SK-N-DZ (cell line): ENCODE measurements at regions not wholly inside any gene's neighbourhood (a gene's known extent, or its start where the extent isn't known, plus 50 kb on each side); places are given as distances from the start of the nearest gene placed in this dataset.
A peak's percentile ranks its signal among the peaks of the same experiment; 100 is the strongest.

ENCODE experiments used
- DNase-seq: peaks from one replicate; pipeline ENCODE4 v3.0.0-alpha.2; 2015; ENCODE audit warnings: low spot score

DNA sequence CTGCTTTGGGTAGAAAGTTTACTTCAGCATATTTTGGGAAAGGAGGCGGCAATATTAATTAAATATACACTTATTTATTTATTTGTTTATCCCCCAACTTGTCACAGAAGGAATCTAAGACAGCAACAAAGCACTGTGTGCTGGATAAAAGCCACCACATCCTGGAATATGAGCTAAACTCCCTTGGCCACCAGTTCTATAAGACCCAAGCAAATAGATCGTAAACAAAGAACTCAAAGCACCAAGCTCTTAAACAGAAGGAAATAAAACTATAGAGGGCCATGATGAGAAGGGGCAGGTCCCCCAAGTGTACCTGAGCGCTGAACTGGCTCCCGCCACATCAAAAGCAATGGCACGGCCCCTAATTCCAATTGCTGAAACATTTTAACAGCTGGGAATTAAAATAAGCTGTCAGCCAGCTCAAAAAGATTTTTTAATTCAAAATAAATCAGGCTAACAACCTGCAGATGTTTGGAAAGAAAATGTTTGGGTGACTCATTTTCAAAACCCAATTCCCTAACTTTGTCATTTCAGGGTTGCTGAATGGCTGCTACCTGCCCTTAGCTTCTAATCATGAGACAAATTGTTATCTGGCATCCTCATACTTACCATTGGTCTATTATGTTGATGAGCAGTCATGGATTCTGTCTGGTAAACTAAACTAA is 127.1 kb downstream of the SLC30A10 start:
- DNase-seq = no peak

DNA sequence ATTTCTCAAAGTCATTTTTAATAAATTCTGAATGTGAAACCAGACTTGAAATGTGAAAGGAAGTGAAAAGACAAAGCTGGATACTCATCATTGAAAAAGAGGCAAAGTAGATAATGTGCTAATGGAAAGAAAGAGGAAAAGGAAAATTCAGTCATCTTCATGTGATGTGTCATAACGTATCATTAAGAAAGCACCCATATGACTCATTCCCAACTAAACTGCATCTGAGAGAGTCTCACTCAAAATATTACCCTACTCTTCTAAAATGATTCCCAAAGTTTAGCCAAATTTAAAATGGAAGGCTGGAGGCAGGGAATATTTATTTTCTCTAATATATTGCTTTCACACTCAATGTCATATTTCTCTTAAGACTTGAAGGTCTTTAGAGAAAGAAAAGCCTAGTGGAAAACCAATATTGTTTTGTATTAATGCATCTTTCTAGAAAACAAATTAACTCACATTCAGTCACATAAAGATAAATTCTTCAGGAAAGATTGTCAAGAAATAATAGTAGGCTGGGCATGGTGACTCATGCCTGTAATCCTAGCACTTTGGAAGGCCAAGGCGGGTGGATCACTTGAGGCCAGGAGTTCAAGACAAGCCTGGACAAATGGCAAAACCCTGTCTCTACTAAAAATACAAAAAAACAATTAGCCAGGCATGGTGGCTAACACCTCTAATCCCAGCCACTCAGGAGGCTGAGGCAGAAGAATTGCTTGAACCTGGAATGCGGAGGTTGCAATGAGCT is 129.9 kb downstream of the SLC30A10 start:
- no peak for DNase-seq

DNA sequence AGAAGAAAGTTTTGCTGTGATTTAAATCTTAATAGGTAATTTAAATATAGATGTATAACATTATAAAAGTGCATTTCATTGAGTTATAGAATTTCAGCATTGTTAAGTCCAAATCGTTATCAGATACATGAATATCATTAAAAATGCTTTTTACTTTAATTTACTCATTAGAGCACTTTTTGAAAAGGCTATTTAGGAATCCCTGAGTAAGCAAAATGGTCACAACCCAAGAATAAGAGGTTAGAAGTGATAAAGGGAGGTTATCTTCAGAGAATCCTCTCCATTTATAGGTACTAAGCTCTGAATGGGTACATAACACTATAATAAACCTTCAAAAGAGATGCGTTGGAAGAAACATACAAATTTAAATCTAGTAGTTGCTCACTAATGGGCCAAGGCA is 130.7 kb downstream of the SLC30A10 start:
- no peak for DNase-seq

DNA sequence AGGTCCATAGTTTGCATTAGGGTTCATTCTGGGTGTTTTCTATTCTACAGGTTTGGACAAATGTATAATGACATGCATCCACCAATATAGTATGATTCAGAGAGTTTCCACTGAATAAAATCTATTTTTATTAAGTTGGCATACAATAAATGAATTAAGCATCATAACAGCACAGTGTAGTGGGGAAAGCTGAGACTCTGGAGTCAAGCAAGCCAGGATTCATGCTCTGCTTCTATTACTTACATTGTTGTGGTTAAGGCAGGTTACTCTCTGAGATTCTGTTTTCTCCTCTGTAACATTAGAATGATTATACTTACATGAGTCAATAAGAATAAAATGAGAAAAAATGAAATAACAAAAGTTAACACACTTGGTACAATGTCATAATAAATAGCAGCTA is 131.3 kb downstream of the SLC30A10 start:
- no peak for DNase-seq

DNA sequence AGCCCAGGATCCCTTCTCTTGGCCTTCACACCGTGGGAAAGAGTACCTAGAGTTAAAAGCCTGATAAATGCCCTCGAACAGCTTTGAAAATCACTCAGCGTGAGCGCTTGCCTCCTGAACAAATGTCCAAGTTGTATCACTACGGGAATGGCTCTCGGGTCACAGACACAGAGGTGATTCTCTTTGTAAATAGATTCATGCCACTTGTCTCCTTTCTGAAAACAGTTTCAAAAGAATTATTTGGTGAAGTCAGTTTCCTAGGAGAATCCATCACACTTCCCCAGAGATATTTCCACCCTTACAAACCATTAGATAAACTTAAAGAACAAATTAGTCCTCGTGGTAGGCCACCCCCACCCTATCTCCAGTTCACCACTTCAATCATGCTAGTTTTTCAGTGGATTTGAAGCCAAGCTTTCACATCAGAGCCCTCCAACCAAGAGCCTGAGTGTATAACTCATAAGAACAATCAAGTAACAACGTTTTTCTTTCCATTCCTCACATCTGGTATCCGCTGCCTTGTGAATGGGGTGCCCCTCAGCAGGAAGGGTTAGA is 132.9 kb downstream of the SLC30A10 start:
- DNase-seq = no peak

DNA sequence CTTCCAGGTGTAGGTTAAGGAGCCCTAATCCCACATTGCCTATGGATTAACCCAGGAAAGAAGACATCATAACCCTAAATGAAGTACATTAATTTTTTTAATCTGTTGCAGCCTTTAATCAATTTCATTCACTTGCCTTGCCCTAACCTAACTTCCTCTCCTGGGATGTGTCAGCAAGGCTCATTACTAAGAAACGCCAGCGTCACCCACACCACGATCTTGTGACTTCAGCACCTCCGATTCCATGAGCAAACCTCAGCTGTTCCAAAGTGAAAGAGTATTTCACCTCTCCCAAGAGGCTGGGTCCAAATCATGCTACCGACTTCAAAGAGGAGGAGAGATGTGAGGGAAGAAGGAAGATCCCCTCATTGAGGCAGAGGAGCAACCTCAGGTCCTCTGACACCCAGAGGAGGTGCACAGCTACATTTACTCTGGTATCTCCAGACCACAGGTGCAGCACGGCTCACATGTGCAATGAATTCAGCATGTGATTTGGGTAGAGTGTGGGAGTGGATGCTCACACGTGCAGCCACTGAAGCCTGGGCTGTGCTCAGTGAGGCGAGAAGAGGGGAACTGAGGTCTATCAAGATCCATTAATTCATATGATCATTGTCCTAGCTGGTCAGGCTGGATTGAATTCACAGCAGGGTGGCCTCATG is 134.1 kb downstream of the SLC30A10 start:
- DNase-seq = no peak

DNA sequence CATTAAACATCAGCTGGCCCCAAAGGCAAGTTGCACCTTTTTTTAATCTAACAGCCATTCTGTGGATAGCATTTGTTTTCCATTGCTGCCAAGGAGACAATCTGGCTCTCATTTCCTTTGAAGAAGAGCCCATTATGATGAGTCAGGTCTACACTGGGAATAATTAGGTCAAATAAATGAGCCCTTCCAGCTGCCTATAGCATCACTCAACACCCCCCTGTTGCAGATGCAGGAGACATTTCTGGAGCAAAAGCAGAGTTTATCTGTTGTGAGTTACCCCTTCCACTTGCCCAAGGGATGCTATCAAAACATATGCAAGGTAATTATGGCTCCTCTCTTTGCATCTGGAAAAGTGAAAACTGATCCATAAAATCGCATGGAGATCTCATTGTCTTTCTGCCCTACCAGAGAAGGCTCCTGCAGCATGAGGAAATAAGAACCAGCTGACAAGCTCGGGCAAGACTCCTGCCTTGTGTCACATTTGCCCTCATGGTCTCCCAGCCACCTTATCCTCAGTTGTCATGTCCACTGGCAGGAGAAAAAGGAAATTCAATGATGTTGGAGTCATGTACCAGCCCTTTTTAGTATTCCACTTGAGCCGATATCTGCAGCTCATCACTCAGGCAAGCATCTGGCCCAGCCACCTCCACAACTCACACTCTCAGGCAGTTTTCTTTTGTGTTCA is 135.9 kb downstream of the SLC30A10 start:
- peak; percentile 94 for DNase-seq

DNA sequence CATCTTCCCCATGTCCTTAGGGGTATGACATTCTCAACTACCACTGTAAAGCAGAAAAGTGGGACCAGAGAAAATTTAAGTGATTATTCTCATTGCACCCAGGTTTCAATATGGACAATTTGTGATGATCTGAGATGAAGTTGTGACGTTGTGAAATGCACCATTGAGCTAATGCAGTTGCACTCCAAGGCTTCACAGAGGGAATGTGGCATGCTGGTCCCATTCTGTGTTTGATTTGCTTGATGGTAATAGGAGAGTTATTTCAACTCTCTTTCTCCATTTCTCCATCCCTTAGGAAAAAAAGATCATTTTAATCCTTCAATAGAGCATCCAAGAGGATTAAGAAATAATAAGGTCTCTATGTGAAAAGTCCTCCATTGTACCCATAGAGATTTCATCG is 136.6 kb downstream of the SLC30A10 start:
- no peak for DNase-seq

DNA sequence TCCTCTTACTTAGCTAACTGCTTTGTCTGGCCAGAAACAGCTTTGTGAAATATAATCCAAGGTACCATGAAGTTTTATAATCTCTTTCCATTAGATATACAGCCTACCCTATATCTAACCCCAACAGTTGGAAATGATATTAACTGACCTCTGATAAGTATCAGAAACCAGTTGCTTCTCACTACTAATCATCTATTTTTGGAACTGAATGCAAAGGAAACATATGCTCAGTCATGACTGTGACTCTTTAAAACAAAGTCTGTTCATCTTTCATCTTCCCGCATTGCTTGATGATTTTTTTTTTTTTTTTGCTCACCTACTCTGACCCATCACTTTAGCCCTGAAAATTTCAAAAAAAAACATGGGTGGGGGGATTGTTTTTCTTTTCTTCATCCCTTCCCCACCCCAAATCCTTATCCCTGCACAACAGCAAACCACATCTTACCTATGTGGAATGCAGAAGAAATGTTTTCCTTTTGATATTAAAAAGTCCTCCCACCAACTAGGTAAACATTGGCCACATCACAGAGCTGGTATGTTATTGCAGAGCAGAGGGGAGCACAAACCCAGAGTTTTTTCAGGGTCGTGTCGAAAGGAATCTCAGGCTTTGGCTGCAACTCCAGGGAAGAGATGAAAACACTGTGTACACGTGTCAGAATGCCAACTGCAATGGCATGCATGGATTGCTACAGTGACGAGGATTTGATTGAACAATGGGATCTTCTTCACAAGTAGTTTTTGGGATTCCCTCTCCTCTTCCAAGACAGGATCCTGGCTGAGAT is 137.3 kb downstream of the SLC30A10 start:
- no peak for DNase-seq

DNA sequence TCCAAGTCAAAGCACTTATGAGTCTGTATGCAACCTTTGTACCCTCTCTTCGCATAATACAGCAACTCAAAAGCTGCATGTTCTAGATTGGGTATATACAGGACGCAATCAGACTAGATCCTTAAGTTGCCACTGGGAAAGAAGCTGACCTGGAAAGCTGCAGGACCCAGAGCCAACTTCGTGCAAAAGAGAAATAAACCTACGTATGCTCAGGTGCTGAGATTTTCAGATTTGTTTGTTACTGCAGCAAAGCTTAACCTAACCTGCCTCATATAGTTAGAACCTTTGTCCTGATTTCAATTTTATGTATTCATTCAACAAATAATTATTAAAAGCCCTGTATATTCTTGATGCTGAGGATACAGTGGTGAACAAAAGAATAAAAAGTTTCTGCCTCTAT is 139.7 kb downstream of the SLC30A10 start:
- DNase-seq = no peak

DNA sequence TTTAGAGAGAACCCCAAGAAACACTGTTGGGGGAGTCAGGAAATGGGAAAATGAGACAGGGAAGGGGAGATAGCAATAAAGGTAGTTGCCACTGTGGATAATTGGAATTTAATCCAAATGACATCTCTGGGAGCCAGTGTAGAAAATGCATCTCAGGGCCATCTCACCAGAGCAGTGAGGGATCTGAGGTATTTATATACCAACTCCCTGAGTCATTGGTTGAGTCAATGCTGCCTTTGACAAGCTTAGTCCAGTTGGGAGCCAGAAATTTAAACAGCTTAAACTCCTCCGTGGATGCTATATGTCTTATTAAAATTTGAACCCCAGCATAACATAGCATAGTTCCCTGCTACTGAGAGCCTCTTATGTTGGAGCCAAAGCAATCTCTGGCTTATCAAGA is 140.3 kb downstream of the SLC30A10 start:
- no peak for DNase-seq

DNA sequence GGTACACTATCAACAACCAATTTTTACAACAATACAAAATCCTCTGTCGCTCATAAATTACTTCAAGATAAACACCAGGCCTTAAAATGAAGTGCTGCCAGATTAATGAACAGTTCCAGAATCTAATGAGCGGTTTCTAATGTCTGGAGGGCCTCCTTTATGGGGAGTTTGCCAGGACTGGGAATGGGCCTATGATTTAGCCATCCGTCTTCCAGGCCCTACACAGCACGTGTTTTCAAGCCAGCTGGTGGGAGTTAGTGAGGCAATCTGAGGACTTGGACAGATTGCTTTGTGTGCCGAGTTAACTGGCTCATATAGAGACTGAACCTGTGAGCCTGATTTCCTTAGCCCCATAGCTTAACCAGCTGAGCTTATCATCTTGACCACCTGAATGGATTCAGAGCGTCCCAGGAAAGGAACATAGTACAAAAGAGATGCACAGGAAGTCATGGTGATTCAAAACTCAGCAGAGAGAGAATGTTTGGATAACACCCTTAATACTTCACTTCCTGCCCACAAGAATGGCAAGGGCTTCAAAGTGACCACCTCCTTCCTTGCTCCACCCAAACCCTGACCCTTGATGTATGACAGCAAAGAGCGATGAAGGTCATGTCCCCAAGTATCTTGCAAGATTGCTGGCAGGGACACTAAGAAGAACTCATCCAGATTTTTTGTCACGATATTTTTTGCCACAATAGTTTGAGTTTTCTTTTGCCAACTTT is 143.5 kb downstream of the SLC30A10 start:
- DNase-seq = no peak

DNA sequence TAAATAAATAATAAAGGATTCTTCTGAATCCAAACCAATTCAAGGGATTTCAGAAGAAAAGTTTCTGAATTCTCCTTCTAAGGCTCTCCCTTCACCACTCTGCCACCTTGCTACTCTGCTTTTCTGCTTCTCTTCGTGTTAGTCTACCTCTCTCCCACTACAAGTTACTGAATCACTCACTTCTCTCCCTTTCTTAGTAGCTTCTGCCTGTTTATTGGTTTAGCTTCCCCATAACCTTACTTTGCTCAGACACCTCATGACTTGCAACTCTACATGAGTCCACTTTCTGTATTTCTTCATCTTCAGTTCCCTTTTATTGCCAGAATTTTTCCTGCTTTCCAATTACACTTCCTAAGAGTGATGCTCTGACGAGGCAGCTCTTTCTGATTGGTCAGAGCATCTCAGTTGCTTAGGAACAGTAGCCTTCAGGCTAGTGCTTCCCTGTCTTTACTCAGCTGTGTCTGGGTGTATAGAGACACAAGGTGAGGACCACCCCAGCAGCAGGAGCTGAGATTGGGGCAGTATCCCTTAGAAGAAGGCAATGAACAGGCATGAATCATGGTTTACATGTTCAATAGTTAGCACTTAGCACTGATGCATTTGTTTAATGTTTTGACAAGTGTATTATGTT is 144.6 kb downstream of the SLC30A10 start:
- DNase-seq = peak; percentile 18

DNA sequence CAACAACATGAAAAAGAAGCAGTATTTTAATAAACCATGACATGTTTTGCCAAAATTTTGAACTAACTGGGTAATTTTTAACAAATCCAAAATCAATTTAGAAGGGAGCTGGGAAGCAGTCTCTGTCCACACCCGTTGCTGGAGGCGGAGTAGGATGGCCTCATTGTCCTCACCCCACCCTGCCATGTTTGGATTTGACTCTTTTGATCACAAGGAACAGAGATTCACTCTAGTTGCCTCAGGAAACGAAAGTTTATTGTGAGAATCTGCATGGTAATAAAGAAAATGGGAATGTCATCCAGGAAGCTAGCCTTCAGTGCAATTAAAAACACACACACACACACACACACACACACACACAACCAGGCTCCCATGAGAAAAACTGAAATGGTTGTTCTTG is 145.4 kb downstream of the SLC30A10 start:
- DNase-seq = no peak

DNA sequence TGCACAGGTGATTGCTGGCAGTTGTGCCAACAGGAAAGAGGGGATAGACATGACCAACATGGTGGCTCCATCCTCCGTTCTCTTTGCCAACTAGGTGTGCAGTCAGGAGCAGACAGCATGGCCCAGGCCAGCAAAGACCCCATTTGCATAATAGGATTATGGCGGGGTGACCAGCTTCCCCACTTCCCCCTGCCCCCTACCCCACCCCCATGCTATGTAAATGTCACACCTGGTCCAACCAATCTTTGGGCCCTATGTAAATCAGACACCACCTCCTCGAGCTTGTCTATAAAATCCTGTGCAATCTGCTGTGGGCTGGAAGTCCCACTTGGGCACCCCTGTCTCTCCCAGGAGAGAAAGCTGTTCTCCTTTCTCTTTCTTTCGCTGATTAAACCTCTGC is 146.0 kb downstream of the SLC30A10 start:
- peak; percentile 75 for DNase-seq

DNA sequence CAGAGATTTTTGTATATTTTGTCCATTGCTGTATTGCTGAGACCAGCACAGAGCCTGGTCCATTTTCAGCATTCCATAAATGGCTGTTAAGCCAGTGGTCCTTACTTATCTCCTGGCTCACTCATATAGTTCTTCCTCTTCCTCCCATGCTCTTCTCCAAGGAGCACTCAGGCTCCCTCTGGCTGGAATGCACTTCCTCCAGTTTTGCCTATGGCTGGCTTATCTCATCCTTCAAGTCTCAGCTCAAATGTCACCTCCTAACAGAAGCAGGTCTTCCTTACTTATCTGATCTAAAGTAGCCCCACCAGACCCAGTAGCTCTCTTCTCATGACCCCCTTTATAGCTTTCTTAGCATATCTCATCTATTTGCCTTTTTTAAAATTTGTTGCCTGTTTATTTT is 146.9 kb downstream of the SLC30A10 start:
- peak; percentile 38 for DNase-seq

DNA sequence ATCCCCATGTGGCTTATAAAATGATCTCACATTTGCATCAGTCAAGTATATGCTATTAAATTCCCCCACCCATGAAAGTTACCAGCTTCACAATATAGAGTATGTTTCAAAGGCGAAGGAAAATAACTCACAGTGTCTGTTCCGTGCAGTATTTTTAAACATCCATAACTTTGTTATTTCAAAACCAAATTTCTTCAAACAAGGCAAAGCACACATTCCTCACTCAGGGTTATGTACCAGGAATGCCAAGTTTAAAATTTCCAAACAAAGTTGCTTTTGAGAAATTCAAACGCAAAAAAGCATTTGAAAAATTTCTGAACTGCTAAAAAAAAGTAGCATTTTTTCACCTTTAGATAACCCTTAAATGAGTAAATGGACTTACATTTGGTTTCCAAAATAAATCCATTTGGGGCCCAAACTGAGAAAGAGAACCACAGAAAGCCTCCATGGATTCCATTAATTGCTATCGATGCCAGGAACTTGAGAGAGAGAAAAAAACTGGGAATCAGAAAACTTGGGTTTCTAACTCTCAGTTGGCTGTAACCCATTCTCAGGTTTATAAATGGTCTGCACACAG is 149.5 kb downstream of the SLC30A10 start:
- no peak for DNase-seq

DNA sequence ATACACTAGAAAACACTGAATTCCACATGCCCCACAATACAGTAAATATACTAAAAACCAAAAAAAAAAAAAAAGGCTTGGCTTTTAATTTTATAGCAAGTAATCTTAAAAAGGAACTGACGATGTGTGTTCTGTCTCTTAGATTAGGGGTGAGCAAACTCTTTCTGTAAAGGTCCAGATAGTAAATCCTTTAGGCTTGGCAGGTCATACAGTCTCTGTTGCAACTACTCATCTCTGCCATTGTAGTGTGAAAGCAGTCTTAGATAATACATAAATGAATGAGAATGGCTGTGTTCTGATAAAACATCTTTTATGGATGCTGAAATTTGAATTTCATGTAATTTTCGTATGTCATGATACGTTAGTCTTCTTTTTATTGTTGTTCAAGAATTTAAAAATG is 150.2 kb downstream of the SLC30A10 start:
- no peak for DNase-seq

DNA sequence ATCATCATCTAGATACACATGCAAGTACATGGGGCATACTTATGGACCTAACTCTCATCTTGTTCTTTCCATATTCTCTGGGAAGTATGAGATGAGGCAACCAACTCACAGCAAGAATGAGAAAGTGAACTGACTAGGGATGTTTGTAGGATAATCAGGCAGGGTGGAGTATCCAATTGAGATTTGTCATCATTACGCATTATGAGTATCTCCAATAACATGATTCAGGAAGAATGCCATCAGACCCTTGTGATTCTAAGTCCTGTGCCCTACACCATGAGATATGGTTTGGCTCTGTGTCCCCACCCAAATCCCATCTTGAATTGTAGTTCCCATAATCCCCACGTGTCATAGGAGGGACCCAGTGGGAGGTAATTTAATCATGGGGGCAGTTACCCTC is 154.0 kb downstream of the SLC30A10 start:
- DNase-seq = no peak

DNA sequence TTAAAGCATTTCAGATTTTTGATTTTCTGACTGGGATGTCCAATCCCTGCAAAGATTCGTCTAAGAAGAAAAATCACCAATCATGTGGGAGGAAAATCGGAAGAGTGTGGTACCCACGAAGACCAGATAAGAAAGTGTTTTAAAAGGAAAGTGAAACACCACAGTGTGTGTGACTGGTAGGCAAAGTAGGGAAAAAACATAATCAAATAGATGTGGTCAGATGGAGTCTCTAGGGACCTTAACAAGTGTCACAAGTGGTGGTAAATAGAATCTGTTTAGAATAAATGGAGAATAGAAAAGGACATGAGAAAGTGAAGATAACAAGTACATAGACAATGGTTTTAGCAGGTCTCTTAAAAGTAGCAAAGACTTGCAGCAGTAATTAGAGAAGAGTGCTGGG is 154.6 kb downstream of the SLC30A10 start:
- no peak for DNase-seq
